Fibroblast of lung (primary cell): ENCODE measurements at regions not wholly inside any gene's neighbourhood (a gene's known extent, or its start where the extent isn't known, plus 50 kb on each side); places are given as distances from the start of the nearest gene placed in this dataset.

Experiments
- CTCF ChIP-seq, 2 donors: IDR thresholded peaks in 1 of 2; conservative IDR thresholded peaks in 1 of 2; 1 replicate in 1 of 2; 2 replicates in 1 of 2; pipeline ENCODE4 v1.5.1; 2011 to 2012; ENCODE audit warnings: low read length in 2 of 2, control low read depth in 1 of 2, inconsistent platforms in 1 of 2, low read depth in 1 of 2, mild to moderate bottlenecking in 1 of 2
- EZH2 ChIP-seq: IDR thresholded peaks from 2 replicates; pipeline ENCODE4 v1.5.1; 2012; ENCODE audit warnings: low read length, control low read depth, mild to moderate bottlenecking; ENCODE audit errors: missing control alignments

DNA sequence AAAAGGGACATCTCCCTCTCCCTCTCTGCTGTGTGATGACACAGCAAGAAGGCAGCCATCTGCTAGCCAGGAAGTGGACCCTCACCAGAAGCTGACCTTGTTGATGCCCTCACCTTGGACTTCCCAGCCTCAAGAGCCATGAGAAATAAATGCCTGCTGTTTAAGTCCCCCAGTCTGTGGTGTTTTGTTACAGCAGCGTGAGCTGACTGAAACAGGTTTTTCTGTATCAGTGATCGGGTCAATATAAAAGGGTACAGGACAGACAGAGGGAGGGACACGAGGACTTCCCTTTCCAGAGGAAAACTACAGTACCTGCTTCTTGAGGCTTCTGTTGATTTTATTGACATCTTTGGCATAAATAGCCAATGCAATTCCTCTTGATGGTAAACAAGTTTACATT, 510.3 kb upstream of the CHAC2 start:
- TF ChIP-seq CTCF (conservative IDR thresholded peaks at IDR 0.05 in 1 of 2, IDR thresholded peaks at IDR 0.05 in 1 of 2; ENCODE audit: low read depth in 1 of 2, low read length in 2 of 2) (no peak), EZH2 (no peak)
